ENCODE measurements at regions not wholly inside any gene's neighbourhood (a gene's known extent, or its start where the extent isn't known, plus 50 kb on each side); places are given as distances from the start of the nearest gene placed in this dataset.

- Histone ChIP-seq H3K27me3 (ENCODE audit: insufficient read depth, low read length, poor library complexity, severe bottlenecking) (no peaks in the 10 kb centered on the region), H3K9me3 (ENCODE audit: insufficient read depth, low read depth, low read length) (no peaks in the 10 kb centered on the region), H3K4me3 (ENCODE audit: low read length, poor library complexity, severe bottlenecking) (no peak overlapping the region), H2AFZ (ENCODE audit: low read length) (no peak overlapping the region), H3K4me1 (ENCODE audit: insufficient read depth, low read length, poor library complexity, severe bottlenecking) (no peaks in the 10 kb centered on the region), H3K4me2 (ENCODE audit: low read depth, low read length, poor library complexity, severe bottlenecking) (no peak overlapping the region), H4K20me1 (ENCODE audit: insufficient read depth, low read length, poor library complexity, severe bottlenecking) (no peaks in the 10 kb centered on the region), H3K79me2 (ENCODE audit: insufficient read depth, low read length) (no peaks in the 10 kb centered on the region), H3K36me3 (ENCODE audit: insufficient read depth, low read length) (no peaks in the 10 kb centered on the region), H3F3A (ENCODE audit: low read depth) (no peaks in the 10 kb centered on the region), H3K9ac (ENCODE audit: low read depth, low read length, poor library complexity, severe bottlenecking) (no peak overlapping the region), H3K9me2 (replicated peaks; ENCODE audit: low read depth, low read length) (no peaks in the 10 kb centered on the region)
- TF ChIP-seq, protein P1, sequence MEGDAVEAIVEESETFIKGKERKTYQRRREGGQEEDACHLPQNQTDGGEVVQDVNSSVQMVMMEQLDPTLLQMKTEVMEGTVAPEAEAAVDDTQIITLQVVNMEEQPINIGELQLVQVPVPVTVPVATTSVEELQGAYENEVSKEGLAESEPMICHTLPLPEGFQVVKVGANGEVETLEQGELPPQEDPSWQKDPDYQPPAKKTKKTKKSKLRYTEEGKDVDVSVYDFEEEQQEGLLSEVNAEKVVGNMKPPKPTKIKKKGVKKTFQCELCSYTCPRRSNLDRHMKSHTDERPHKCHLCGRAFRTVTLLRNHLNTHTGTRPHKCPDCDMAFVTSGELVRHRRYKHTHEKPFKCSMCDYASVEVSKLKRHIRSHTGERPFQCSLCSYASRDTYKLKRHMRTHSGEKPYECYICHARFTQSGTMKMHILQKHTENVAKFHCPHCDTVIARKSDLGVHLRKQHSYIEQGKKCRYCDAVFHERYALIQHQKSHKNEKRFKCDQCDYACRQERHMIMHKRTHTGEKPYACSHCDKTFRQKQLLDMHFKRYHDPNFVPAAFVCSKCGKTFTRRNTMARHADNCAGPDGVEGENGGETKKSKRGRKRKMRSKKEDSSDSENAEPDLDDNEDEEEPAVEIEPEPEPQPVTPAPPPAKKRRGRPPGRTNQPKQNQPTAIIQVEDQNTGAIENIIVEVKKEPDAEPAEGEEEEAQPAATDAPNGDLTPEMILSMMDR (conservative IDR thresholded peaks at IDR 0.05; ENCODE audit: low read length): no peak
- TF ChIP-seq EZH2phosphoT487 (IDR thresholded peaks at IDR 0.05; ENCODE audit: borderline replicate concordance): no peak
These were observed 472.3 kb downstream of the HINT1 start for GRCh38 chr5:130692770-130693169.

DNA sequence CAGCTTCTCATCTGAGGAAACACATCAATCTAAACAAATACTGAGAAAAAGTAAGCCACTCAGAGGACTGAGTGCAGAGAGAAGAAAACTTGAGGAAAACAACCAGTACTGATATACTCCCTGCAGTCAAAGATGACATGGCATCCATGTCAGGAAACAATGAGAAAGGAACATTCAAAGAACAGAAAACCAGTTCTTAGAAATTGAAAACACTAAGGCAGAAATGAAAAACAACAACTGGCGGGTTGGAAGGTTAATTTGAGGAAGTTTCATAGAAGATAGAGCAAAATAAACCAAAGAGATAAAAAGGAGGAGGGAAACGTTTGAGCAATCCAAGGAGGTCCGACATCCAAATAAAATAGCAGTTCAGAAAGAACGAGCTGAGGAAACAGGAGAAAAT, 475.2 kb downstream of the HINT1 start:
- Histone ChIP-seq H3K9me3 (ENCODE audit: insufficient read depth, low read depth, low read length) (no peaks in the 10 kb centered on the region), H3F3A (ENCODE audit: low read depth) (no peaks in the 10 kb centered on the region), H3K36me3 (ENCODE audit: insufficient read depth, low read length) (no peaks in the 10 kb centered on the region), H3K27me3 (ENCODE audit: insufficient read depth, low read length, poor library complexity, severe bottlenecking) (no peaks in the 10 kb centered on the region), H4K20me1 (ENCODE audit: insufficient read depth, low read length, poor library complexity, severe bottlenecking) (no peaks in the 10 kb centered on the region), H3K79me2 (ENCODE audit: insufficient read depth, low read length) (no peaks in the 10 kb centered on the region), H3K4me1 (ENCODE audit: insufficient read depth, low read length, poor library complexity, severe bottlenecking) (no peaks in the 10 kb centered on the region), H3K9ac (ENCODE audit: low read depth, low read length, poor library complexity, severe bottlenecking) (no peak overlapping the region), H3K9me2 (replicated peaks; ENCODE audit: low read depth, low read length) (no peaks in the 10 kb centered on the region), H2AFZ (ENCODE audit: low read length) (no peak overlapping the region), H3K4me3 (ENCODE audit: low read length, poor library complexity, severe bottlenecking) (no peak overlapping the region), H3K4me2 (ENCODE audit: low read depth, low read length, poor library complexity, severe bottlenecking) (no peak overlapping the region)
- no peak for TF ChIP-seq EZH2phosphoT487 (IDR thresholded peaks at IDR 0.05; ENCODE audit: borderline replicate concordance)
- TF ChIP-seq, protein P1 (conservative IDR thresholded peaks at IDR 0.05; ENCODE audit: low read length): no peak

- H3K27me3 ChIP-seq (ENCODE audit: insufficient read depth, low read length, poor library complexity, severe bottlenecking): no peaks in the 10 kb centered on the region
These were observed 477.8 kb downstream of the HINT1 start for GRCh38 chr5:130687085-130687733.

More at GRCh38 chr5:130687085-130687733, 477.8 kb downstream of the HINT1 start:
- no peaks in the 10 kb centered on the region for H3K79me2 ChIP-seq (ENCODE audit: insufficient read depth, low read length)
- H3K9me2 ChIP-seq (replicated peaks; ENCODE audit: low read depth, low read length): no peaks in the 10 kb centered on the region
- no peak for TF ChIP-seq EZH2phosphoT487 (IDR thresholded peaks at IDR 0.05; ENCODE audit: borderline replicate concordance)
- TF ChIP-seq, protein P1 (conservative IDR thresholded peaks at IDR 0.05; ENCODE audit: low read length): no peak
- H2AFZ ChIP-seq (ENCODE audit: low read length): no peak overlapping the region
- no peaks in the 10 kb centered on the region for H3K36me3 ChIP-seq (ENCODE audit: insufficient read depth, low read length)
- no peaks in the 10 kb centered on the region for H3F3A ChIP-seq (ENCODE audit: low read depth)
- no peak overlapping the region for H3K9ac ChIP-seq (ENCODE audit: low read depth, low read length, poor library complexity, severe bottlenecking)
- no peak overlapping the region for H3K4me2 ChIP-seq (ENCODE audit: low read depth, low read length, poor library complexity, severe bottlenecking)
- no peaks in the 10 kb centered on the region for H3K4me1 ChIP-seq (ENCODE audit: insufficient read depth, low read length, poor library complexity, severe bottlenecking)
- no peak overlapping the region for H3K4me3 ChIP-seq (ENCODE audit: low read length, poor library complexity, severe bottlenecking)
- H4K20me1 ChIP-seq (ENCODE audit: insufficient read depth, low read length, poor library complexity, severe bottlenecking): no peaks in the 10 kb centered on the region
- H3K9me3 ChIP-seq (ENCODE audit: insufficient read depth, low read depth, low read length): no peaks in the 10 kb centered on the region
